SK-N-SH treated with all-trans-retinoic acid at 6 μM for 48 hours (cell line): ENCODE measurements at regions not wholly inside any gene's neighbourhood (a gene's known extent, or its start where the extent isn't known, plus 50 kb on each side); places are given as distances from the start of the nearest gene placed in this dataset.

ENCODE experiments used
- CREB5 ChIP-seq: fragments of 250-450 bp; sonication (Bioruptor Pico); IDR thresholded peaks from 2 replicates; pipeline ENCODE4 v1.5.1; 2020; ENCODE audit warnings: low read depth, mild to moderate bottlenecking, moderate library complexity
- GLIS3 ChIP-seq: fragments of 250-450 bp; sonication (Bioruptor Pico); IDR thresholded peaks from 2 replicates; pipeline ENCODE4 v1.5.0; 2020; ENCODE audit warnings: mild to moderate bottlenecking, moderate library complexity
- OSR1 ChIP-seq: fragments of 250-450 bp; sonication (Bioruptor Pico); IDR thresholded peaks from 2 replicates; pipeline ENCODE4 v1.8.0; 2022; ENCODE audit warnings: moderate library complexity, mild to moderate bottlenecking, inconsistent platforms
- PPARA ChIP-seq: fragments of 250-450 bp; sonication (Bioruptor Pico); IDR thresholded peaks from 2 replicates; pipeline ENCODE4 v1.5.0; 2020; ENCODE audit warnings: mild to moderate bottlenecking, borderline replicate concordance

DNA sequence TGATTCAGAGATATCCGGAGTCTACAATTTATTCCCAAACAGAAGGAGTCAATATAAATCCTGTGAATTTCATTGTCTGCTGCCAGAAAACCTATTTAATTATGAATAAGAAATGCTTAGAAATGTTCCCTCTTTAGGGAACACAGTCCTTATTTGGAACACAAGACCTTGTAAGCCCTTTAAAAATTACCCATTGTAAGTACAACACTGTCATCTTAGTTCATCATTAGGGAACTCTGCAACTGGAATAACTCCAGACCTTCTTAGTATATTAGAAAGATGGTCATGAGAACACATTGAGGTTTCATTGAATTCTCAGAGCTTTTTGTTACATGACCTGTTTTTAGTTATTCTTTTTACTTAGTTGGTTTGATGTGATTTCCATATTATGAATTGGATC, 548.5 kb upstream of the KLF12 start:
- TF ChIP-seq PPARA (no peak), OSR1 (CRISPR knock-in tag) (no peak), CREB5 (CRISPR knock-in tag) (no peak), GLIS3 (no peak)
